ENCODE measurements at regions not wholly inside any gene's neighbourhood (a gene's known extent, or its start where the extent isn't known, plus 50 kb on each side); places are given as distances from the start of the nearest gene placed in this dataset.
"Not testable (repeated sequence)": the region's sequence is repeated elsewhere in the genome, so short reads cannot be mapped to it uniquely, and the experiment has no call there.

DNA sequence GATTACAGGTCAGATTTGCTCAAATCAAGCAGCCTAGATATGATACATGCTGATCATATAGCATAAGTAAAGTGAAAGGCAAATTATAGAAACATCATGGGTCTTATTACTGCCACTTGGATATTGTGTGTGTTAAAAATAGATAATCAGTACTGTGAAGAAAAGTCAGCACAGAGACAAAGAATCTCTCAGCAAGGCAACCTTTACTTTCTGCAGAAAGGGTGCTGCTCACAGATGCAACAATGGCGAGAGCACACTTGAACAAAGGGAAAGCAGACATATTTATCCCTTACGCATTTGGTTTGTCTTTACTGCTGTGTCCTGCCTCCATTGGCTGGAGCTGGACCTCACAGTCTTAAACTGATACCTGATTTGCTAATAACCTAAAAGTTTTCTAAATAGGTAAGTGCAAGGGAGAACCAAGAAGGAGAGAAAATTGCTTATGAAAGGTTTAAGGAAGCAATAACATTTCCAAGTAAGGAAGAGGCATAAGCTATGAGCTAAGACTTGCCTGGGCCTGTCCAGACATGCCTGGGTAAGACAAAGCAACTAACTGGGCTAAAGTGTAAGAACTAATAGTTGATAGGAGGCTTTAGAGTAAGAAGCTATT is 1310.8 kb upstream of the LRRTM3 start:
- no peak for DNase-seq

DNA sequence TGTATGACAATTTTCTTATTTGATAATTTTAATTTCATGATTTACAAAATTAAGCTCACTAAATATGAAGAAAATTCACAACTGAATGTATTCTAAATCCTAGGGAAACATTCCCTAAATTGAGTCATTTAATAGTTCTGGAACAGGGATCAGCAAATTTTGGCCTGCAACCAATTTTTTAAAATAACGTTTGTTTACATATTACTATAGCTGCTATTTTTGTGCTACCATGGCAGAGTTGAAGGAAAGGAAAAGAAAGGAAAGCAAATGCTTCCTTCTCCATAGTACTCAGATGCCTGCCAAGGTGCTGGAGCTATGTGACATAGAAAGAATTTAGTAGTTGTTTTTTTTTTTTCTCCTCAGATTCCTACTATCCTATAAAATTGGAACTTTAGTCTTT is 1307.7 kb upstream of the LRRTM3 start:
- no peak for DNase-seq

DNA sequence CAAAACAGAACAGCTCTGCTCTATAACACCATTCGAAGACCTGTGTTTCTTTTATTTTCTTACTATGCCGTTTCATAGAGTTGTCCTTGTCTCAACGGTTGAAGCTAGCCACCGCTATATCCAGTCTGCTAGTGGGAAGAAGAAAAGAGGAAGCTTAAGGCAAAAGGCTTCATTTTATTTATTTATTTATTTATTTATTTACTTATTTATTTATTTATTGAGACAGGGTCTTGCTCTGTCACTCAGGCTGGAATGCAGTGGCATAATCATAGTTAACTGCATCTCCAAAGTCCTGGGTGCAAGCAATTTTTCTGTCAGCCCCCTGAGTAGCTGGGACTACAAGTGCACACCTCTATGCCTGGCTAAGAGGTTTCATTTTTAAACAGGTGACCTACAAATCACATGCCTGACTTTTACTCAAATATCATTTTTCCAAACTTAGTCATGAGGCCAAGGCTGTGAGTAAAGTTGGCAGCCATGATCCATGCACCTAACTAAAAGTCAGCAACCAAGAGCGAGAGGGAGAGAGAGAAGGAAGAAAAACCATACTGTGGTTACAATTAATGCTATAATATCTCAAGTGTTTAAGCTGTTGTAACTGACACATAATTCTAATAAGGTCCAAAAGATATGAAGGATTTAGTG is 1305.3 kb upstream of the LRRTM3 start:
- DNase-seq = no peak

DNA sequence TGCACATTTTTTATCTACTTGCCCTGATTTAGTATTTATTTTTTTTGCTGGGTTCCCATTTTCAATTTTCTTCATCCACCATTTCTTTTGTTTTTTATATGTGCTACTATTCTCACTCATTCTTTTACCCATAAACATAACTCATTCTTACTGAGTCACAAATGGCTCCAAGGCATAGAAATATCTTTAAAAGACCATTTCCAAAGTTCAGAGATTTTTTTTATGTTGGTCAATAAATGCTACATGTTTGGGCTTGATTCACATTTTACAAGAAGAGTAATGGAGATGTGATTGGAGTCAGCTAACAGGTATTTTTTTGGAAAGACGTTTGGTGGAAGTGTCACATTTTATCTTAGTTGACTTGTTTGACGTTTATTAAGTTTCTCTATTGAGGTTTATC is 1303.2 kb upstream of the LRRTM3 start:
- DNase-seq = no peak

DNA sequence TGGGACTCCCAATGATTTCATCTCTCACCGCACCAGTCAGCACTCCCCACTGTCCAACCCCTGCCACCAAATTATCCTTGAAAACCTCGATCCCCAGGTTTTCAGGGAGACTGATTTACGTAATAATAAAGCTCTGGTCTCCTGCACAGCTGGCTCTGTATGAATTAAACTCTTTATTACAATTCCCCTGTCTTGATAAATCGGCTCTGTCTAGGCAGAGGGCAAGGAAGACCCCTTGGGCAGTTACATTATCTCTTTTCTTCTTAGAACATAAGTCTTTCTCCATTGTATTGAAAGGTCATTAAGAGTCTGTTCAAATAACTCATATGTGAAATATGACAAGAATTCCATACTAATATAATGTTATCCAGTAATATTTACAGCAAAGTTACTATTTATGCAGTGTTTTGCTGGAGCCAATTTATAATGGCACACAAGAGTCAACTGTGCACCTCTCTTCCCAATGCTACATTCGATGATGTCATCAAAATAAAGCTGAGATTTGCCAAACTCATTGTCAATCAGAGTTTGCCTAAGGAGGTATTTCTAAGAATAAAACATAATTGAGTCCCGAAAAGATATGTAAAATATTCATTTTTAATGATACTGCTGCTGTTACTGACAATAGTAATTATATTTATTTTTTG is 1297.2 kb upstream of the LRRTM3 start:
- no peak for DNase-seq

DNA sequence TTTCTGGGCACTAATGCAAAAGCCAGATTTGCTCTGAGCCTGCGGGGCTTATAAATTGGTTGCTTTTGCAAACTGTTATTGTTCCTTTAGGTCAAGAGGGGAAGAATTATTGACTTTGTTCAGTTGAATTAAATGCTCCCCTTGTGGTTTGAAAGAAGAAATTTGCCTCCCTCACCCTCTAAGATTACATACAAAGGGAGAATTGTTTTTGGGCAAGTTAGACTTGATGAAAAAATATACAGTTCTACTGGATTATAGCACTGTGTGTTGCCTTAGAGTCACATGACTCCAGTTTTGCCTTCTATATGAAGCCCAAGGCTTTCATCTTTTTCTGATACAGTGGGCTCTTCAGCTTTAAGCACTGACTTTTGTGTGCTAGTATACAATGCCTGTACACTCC is 1265.8 kb upstream of the LRRTM3 start:
- DNase-seq = no peak

DNA sequence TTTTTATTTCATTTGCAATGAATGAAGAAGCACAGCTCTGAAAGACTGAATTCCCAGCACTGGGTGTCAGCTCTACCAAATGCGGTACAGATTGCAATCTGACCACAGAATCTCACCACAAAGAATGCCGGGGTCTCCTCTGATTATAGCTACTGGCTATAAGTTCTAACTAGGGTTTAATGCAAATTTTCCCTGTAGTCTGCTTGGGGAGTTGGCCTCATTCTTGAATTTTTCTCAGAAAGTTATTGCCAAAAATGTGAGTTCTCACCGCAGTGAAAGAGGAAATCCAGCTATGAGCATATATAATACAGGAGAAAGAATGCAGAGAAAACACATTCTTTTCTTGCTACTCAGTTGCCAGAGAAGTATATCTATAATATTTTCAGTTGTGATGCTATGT is 1255.7 kb upstream of the LRRTM3 start:
- no peak for DNase-seq

DNA sequence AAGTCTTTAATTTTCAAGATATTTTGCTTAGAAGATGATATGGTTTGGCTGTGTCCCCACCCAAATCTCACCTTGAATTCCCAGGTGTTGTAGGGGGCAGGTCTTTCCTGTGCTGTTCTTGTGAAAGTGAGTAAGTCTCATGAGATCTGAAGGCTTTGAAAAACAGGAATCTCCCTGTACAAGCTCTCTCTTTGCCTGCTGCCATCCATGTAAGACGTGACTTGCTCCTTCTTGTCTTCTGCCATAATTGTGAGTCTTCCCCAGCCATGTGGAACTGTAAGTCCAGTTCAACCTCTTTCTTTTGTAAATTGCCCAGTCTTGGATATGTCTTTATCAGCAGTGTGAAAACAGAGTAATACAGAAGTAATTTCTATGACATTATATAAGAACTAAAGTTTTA is 1255.2 kb upstream of the LRRTM3 start:
- DNase-seq = not testable (repeated sequence)

DNA sequence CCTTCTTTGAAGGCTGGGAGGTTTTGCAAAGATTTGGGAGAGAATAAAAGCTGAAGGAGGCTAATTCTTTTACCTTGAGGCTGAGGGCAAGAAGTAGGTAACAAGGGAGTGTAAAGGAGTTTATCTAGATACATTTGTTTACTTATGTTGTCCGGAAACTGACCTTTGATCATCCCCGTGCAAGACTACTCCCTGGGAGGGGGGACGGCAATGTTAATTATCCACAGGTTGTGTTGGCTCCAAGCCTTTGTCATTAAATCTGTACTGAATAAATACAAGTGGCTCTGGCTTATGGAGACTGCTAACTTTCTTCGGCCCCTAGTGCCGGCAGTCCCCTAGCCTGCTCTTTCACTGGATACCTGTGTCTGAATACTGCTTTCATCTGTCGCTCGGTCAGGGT is 1250.6 kb upstream of the LRRTM3 start:
- DNase-seq = no peak

DNA sequence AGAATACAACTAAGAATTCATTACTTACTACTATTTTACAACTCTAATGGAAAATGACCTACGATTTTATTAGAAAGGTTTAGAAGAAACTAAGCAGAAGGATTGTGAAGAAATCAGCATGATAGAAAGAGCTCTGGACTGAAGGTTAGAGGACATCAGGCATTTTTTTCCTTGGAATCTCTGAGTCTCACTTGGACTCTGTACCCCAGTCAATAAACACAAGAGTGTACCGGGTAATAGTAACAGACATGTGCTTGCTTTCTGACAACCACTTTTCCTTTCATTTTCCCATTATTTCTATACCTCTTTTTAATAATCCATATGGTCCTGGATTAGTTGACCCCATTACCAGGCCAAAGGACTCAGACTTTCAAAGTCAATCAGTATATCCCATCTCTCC is 1240.9 kb upstream of the LRRTM3 start:
- DNase-seq = no peak

DNA sequence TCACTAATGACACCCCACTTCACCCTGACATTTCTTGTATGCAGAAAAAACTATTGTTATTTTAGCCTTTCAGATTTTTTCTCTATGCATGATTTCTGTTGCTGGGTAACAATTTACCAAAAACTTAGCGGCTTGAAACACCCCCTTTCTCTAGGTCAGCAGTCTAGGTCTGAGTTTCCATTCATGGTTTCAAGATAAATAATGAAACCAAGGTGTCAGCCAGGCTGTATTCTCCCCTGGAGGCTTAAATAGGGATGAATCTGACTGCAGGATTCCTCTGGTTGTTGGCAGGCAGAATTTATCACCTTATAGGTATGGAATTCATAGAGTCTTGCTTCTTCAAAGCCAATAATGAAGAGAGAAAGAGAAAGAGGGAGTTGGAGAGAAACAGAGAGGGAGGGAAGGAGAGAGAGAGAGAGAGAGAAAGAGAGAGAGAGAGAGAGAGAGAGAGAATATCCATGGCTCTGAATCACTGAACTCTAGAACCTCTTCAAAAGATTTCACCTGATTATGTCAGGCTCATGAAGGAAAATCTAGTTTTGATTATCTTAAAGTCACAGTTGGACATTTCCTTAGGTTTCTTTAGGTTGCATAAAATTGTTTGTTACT is 1224.6 kb upstream of the LRRTM3 start:
- DNase-seq = no peak

DNA sequence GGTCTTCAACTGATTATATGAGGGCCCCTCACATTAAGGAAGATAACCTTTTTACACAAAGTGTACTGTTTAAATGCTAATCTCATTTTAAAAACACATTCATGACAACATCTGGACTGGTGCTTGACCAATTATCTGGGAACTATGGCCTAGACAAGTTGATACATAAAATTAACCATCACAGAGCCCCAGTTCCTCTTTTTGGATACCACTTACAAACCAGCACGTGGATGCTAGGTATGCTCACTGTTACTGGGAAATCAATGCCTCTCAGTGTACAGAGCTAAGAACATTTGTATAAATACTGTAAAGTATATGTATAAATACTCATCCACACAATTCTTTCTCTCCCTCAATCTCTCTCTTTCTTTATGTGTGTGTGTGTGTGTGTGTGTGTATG is 1217.8 kb upstream of the LRRTM3 start:
- no peak for DNase-seq

DNA sequence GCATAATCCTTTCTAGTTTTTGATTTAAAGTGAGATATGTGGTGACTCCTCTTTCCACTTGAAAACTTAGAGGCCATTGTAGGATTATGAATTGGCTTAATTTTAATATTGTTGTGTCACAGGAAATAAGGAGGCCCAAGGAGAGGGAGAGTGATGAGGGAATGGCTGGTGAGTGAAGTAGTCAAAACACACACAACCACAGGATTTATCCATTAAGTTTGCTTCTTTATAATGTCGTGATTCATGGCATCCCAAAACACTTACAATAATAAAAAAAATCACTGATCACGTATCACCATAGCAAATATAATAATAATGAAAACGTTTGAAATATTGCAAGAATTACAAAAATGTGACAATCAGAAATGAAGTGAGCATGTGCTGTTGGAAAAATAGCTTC is 1215.5 kb upstream of the LRRTM3 start:
- DNase-seq = no peak

DNA sequence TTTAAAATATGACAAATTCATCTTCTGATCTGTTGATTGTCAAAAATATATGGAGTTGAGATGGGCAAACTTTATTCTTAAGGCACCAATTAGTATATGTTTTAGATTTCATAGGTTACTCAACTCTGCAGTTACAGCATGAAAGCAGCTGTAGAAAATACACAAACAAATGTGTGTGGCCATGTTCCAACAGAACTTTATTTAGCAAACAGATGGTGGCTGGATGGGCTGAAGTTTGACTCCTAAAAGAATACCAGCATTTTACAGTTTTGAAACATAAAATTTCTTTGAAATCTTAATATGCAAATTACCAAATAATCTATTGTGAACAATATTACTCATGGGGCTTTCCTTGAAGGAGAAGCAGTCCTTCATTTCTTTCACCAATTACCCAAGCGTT is 1206.0 kb upstream of the LRRTM3 start:
- no peak for DNase-seq

DNA sequence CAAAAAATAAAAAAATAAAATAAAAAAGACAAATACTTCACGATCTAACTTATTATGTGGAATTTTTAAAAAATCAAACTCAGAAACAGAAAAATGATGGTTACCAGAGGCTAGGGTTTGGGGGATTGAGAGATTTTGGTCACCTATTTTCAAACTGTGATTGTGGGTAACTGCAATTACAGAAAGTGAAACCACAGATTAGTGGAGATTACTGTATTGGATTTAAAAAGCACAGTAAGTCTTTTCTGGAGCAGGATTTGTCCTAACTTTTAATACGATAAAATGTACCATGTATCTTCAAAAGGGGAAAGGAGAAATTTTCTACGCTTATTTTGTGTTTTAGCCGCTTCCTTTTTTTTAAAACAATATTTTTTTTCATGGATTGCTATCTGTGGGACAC is 1204.9 kb upstream of the LRRTM3 start:
- no peak for DNase-seq

DNA sequence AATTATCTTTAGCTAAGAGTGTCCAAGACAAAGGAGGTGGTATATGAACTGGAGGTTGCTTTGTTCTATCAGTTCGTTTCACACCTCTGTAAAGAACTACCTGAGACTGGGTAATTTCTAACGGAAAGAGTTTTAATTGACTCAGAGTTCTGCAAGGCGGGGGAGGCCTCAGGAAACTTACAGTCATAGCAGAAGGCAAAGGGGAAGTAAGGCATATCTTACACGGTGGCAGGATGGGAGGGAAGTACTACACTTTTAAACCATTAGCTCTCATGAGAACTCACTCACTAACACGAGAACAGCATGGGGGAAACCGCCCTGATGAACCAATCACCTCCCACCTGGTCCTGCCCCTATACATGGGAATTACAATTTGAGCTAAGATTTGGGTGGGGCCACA is 1202.3 kb upstream of the LRRTM3 start:
- no peak for DNase-seq

DNA sequence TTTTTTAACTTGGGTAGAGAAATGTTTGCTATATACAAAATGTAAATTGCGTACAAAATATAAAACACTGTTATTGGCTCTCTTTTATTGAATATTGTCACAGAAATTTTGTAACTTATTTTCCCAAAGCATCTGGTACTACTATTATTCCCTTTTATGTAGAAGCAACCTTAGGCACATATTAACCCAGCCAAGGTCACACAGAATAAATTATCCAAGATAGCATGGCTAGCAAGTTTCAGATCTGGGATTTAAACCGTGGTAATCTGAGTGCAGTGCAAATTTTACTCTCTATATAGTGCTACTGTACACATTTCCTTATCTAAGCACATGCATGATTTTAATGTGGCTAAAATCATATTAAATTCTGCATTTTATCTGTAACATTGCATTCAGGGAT is 1190.5 kb upstream of the LRRTM3 start:
- DNase-seq = no peak

DNA sequence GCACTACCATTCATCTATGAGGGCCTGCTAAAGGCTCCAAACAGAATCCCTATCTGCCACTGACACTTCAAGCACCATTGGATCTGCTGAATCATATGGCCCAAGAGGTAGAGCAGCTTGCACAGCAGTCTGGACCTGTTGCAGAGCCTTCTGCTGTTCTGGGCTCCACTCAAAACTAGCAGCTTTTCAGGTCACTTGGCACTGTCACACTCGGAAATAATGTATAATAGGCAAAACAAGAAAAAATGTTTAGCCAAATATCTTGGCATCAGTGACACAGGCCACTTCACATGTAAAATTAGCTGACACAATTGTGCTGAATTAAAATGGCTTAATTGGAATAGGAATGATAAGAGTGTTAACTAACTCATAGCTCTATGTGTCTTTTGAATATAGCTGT is 1182.9 kb upstream of the LRRTM3 start:
- no peak for DNase-seq

DNA sequence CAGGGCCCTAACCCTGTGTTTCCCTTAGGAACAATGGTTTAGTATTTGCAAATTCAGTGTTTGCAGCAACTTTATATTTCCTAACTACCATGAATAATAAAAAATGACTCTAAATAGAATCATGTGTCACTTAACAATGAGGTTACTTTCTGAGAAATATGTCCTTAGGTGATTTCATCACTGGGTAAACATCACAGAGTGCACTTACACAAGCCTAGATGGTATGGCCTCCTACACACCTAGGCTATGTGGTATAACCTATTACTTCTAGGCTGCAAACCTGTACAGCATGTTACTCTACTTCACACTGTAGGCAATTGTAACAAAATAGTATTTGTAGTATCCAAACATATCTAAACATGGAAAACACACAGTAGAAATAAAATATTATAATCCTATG is 1174.6 kb upstream of the LRRTM3 start:
- DNase-seq = no peak

DNA sequence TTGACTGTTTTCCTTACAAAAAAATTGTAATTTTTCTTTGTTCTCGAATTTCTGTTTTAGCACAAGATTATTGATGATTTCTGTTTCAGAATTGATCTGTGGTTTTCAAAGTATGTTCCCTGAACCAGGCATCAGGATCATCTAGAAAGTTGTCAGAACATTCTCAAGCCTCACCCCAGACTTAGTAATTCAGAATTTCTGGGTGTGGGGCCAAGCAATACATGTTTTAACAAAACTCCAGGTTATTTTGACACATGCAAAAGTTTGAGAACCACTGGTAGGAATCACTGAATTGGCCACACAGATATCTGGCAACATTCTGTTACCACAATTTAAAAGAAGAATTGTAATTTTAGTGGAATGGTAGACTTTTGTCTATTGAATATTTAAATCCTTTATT is 1173.9 kb upstream of the LRRTM3 start:
- no peak for DNase-seq

DNA sequence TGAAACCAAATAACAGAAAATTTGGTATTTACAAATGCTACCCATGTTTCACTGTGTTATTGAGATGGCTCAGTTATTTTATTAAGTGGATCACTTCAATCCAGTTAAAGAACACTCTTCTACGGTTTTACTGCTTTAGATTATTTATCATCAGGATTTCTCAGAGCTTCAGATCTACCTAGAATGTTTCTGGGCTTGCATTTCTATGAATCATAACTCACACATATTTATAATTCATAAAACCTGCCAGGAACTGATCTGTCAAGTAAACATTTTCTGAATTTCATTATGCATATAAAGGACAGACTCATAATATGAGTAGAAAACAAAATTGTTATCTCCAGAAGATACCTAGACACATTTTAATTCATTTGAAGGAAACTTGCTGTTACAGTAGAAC is 1172.3 kb upstream of the LRRTM3 start:
- no peak for DNase-seq

DNA sequence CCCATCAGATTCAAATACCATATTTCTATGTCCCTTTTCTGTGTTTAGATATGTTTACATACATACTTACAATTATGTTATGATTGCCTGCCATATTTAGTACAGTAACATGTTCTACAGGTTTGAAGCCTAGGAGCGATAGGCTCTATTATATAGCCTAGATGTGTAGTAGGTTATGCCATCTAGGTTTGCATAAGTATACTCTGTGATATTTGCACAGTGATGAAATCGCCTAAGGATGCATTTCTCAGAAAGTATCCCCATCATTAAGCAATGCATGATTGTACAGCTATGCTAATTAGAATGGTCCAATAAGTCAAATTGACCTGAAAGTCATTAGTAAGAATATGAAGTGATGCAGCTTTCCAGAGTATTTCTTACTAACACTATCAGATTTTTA is 1171.7 kb upstream of the LRRTM3 start:
- DNase-seq = no peak

DNA sequence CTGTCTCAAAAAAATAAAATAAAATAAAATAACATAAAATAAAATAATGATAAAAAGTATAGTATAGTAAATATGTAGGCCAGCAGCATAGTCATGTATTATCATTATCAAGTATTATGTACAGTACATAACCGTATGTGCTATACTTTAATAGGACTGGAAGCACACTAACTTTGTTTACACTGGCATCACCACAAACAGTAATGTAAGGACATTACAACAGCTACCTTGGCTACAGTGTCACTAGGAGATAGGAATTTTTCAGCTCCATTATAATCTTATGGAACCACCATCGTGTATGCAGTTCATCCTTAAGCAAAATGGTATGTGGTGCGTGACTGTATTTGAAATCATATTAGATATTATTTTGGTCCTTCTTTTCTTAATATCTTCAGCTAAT is 1163.5 kb upstream of the LRRTM3 start:
- DNase-seq = no peak

DNA sequence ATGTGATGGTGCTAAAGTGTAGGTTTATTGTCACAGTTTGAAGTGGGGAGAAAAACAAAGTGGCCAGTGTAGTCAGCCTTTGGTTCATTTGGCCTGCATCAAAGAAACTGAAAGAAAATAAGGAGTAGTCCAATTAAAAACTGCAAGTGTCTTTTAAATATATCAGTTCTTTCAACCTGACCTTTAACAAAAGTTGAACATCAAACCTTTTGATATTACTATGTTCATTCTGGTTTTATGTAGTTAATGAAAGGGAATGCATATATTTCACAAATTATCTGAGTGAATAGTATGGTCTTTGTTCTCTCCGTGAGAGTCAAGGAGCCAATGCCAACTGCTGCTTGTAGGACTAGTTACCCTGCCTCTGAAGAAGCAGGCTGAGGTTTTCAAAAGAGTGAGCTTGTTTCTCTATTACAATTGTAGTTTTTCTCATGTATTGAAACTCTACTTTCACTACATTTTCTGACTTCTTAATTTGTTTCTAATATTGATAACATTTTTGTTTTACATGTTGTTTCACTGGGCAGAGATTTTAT is 1160.8 kb upstream of the LRRTM3 start:
- DNase-seq = no peak

Data from NCI-H1436 (cell line).